Osteoblast (primary cell): ENCODE measurements at regions not wholly inside any gene's neighbourhood (a gene's known extent, or its start where the extent isn't known, plus 50 kb on each side); places are given as distances from the start of the nearest gene placed in this dataset.

Source experiments
- DNase-seq: peaks from one replicate; pipeline ENCODE4 v3.0.0; 2011; ENCODE audit warnings: low spot score, mixed read lengths; ENCODE audit not compliant: insufficient read length; ENCODE audit errors: missing footprints
- H2AFZ ChIP-seq: 2 replicates; pipeline ENCODE4 v1.6.0; 2011; ENCODE audit warnings: mild to moderate bottlenecking, low read length
- H3K27ac ChIP-seq: 2 replicates; pipeline ENCODE4 v1.5.1; 2011; ENCODE audit warnings: mild to moderate bottlenecking, low read depth, low read length, moderate library complexity
- H3K27me3 ChIP-seq: 2 replicates; pipeline ENCODE4 v1.6.0; 2012; ENCODE audit warnings: mild to moderate bottlenecking, control low read depth, inconsistent platforms, low read length, moderate library complexity; ENCODE audit not compliant: insufficient read depth
- H3K36me3 ChIP-seq: 2 replicates; pipeline ENCODE4 v1.5.1; 2011; ENCODE audit warnings: mild to moderate bottlenecking, low read length, control low read depth, moderate library complexity; ENCODE audit not compliant: insufficient read depth
- H3K4me1 ChIP-seq: 2 replicates; pipeline ENCODE4 v1.5.1; 2011; ENCODE audit warnings: mild to moderate bottlenecking, low read length, control low read depth, moderate library complexity; ENCODE audit not compliant: insufficient read depth
- H3K4me2 ChIP-seq: 2 replicates; pipeline ENCODE4 v1.6.0; 2011; ENCODE audit warnings: mild to moderate bottlenecking, low read length; ENCODE audit not compliant: insufficient read depth
- H3K4me3 ChIP-seq: fragments of 200-600 bp; sonication (generic); 3 replicates; pipeline ENCODE4 v1.5.1; 2012; ENCODE audit warnings: mild to moderate bottlenecking, low read length, inconsistent platforms; ENCODE audit not compliant: insufficient read depth
- H3K79me2 ChIP-seq: 2 replicates; pipeline ENCODE4 v1.6.0; 2012; ENCODE audit warnings: mild to moderate bottlenecking, low read length, control low read depth, inconsistent platforms; ENCODE audit not compliant: insufficient read depth
- H3K9me3 ChIP-seq: 2 replicates; pipeline ENCODE4 v1.5.1; 2011; ENCODE audit warnings: low read depth, low read length, control low read depth
- H4K20me1 ChIP-seq: 2 replicates; pipeline ENCODE4 v1.6.0; 2012; ENCODE audit warnings: mild to moderate bottlenecking, low read length, control low read depth; ENCODE audit not compliant: insufficient read depth
- CTCF ChIP-seq: IDR thresholded peaks from 2 replicates; pipeline ENCODE4 v1.5.1; 2011; ENCODE audit warnings: mild to moderate bottlenecking, low read depth, low read length, moderate library complexity; ENCODE audit errors: extremely low read depth

GRCh38 chr15:61511756-61512155, 282.7 kb upstream of the RORA start:
- Histone ChIP-seq H3K36me3 (no peaks in the 10 kb centered on the region), H3K79me2 (no peaks in the 10 kb centered on the region), H3K27ac (no peak overlapping the region), H3K4me2 (no peak overlapping the region), H3K9me3 (no peaks in the 10 kb centered on the region), H3K27me3 (no peaks in the 10 kb centered on the region), H3K4me1 (no peaks in the 10 kb centered on the region), H2AFZ (no peak overlapping the region), H4K20me1 (no peaks in the 10 kb centered on the region), H3K4me3 (no peak overlapping the region)
- no peak for DNase-seq
- no peak for TF ChIP-seq CTCF

GRCh38 chr15:61511089-61511488, 282.0 kb upstream of the RORA start:
- H4K20me1 ChIP-seq: no peaks in the 10 kb centered on the region
- H3K4me3 ChIP-seq: no peak overlapping the region
- H3K36me3 ChIP-seq: no peaks in the 10 kb centered on the region
- no peak overlapping the region for H3K27ac ChIP-seq
- DNase-seq: no peak
- no peaks in the 10 kb centered on the region for H3K79me2 ChIP-seq
- no peaks in the 10 kb centered on the region for H3K9me3 ChIP-seq
- H3K4me2 ChIP-seq: no peak overlapping the region
- H3K4me1 ChIP-seq: no peaks in the 10 kb centered on the region
- no peaks in the 10 kb centered on the region for H3K27me3 ChIP-seq
- no peak for TF ChIP-seq CTCF
- H2AFZ ChIP-seq: no peak overlapping the region

- Histone ChIP-seq H3K27ac (no peak overlapping the region), H3K36me3 (no peaks in the 10 kb centered on the region), H3K4me2 (no peak overlapping the region), H3K79me2 (no peaks in the 10 kb centered on the region), H4K20me1 (no peaks in the 10 kb centered on the region), H3K4me1 (no peaks in the 10 kb centered on the region), H3K9me3 (no peaks in the 10 kb centered on the region), H3K4me3 (no peak overlapping the region), H3K27me3 (no peaks in the 10 kb centered on the region), H2AFZ (no peak overlapping the region)
- DNase-seq: no peak
- no peak for TF ChIP-seq CTCF
Observed at GRCh38 chr15:61509327-61509840, 280.3 kb upstream of the RORA start.

- no peak for TF ChIP-seq CTCF
- Histone ChIP-seq H3K4me2 (no peak overlapping the region), H2AFZ (no peak overlapping the region), H3K27me3 (no peaks in the 10 kb centered on the region), H4K20me1 (no peaks in the 10 kb centered on the region), H3K36me3 (no peaks in the 10 kb centered on the region), H3K79me2 (no peaks in the 10 kb centered on the region), H3K4me3 (no peak overlapping the region), H3K9me3 (no peaks in the 10 kb centered on the region), H3K27ac (no peak overlapping the region), H3K4me1 (no peaks in the 10 kb centered on the region)
- no peak for DNase-seq
Observed at GRCh38 chr15:61503383-61503969, 274.4 kb upstream of the RORA start.
